ENCODE measurements at regions not wholly inside any gene's neighbourhood (a gene's known extent, or its start where the extent isn't known, plus 50 kb on each side); places are given as distances from the start of the nearest gene placed in this dataset.

GRCh38 chr18:56118422-56118821 lies 520.0 kb downstream of the TXNL1 start:
- H3K27me3 ChIP-seq (replicated peaks; ENCODE audit: insufficient read depth, low read length): no peaks in the 10 kb centered on the region
- no peak for DNase-seq
- H3F3A ChIP-seq (ENCODE audit: insufficient read depth, low read length): no peaks in the 10 kb centered on the region
- no peak overlapping the region for H3K9ac ChIP-seq (ENCODE audit: low read length)
- no peak overlapping the region for H3K4me3 ChIP-seq (ENCODE audit: low read length)
- no peak overlapping the region for H3K4me2 ChIP-seq (ENCODE audit: low read depth, low read length)
- no peak overlapping the region for H2AFZ ChIP-seq (ENCODE audit: low read length)
- no peaks in the 10 kb centered on the region for H3K9me2 ChIP-seq (replicated peaks; ENCODE audit: insufficient read depth, low read length)
- H3K4me1 ChIP-seq (ENCODE audit: low read length): no peaks in the 10 kb centered on the region
- no peak for TF ChIP-seq CTCF (IDR thresholded peaks at IDR 0.05; ENCODE audit: low read length)
- no peak for TF ChIP-seq EZH2 (optimal IDR thresholded peaks at IDR 0.05; ENCODE audit: low read depth, low read length)
- TF ChIP-seq EZH2phosphoT487 (IDR thresholded peaks at IDR 0.05; ENCODE audit: low read length): no peak
- H3K27ac ChIP-seq (ENCODE audit: low read length): no peak overlapping the region
- H3K36me3 ChIP-seq (replicated peaks; ENCODE audit: insufficient read depth, low read length): no peaks in the 10 kb centered on the region
- no peaks in the 10 kb centered on the region for H3K9me3 ChIP-seq (replicated peaks; ENCODE audit: insufficient read depth, low read length)
- H3K79me2 ChIP-seq (ENCODE audit: low read length): no peaks in the 10 kb centered on the region
- H4K20me1 ChIP-seq (ENCODE audit: insufficient read depth, low read length): no peaks in the 10 kb centered on the region

- no peak overlapping the region for H3K4me2 ChIP-seq (ENCODE audit: low read depth, low read length)
- H3K9me3 ChIP-seq (replicated peaks; ENCODE audit: insufficient read depth, low read length): no peaks in the 10 kb centered on the region
- no peaks in the 10 kb centered on the region for H3K79me2 ChIP-seq (ENCODE audit: low read length)
- H3K27me3 ChIP-seq (replicated peaks; ENCODE audit: insufficient read depth, low read length): no peaks in the 10 kb centered on the region
- no peak overlapping the region for H3K27ac ChIP-seq (ENCODE audit: low read length)
- H3K36me3 ChIP-seq (replicated peaks; ENCODE audit: insufficient read depth, low read length): no peaks in the 10 kb centered on the region
- no peaks in the 10 kb centered on the region for H4K20me1 ChIP-seq (ENCODE audit: insufficient read depth, low read length)
- no peaks in the 10 kb centered on the region for H3F3A ChIP-seq (ENCODE audit: insufficient read depth, low read length)
- no peak overlapping the region for H3K9ac ChIP-seq (ENCODE audit: low read length)
- no peaks in the 10 kb centered on the region for H3K4me1 ChIP-seq (ENCODE audit: low read length)
- no peak for DNase-seq
- no peak overlapping the region for H3K4me3 ChIP-seq (ENCODE audit: low read length)
- no peaks in the 10 kb centered on the region for H3K9me2 ChIP-seq (replicated peaks; ENCODE audit: insufficient read depth, low read length)
- TF ChIP-seq CTCF (IDR thresholded peaks at IDR 0.05; ENCODE audit: low read length) (no peak), EZH2phosphoT487 (IDR thresholded peaks at IDR 0.05; ENCODE audit: low read length) (no peak), EZH2 (optimal IDR thresholded peaks at IDR 0.05; ENCODE audit: low read depth, low read length) (no peak)
- no peak overlapping the region for H2AFZ ChIP-seq (ENCODE audit: low read length)
Measured at GRCh38 chr18:56115071-56116015, 523.0 kb downstream of the TXNL1 start.

GRCh38 chr18:56112984-56113383 lies 525.0 kb upstream of the TCF4 start:
- no peak overlapping the region for H3K4me2 ChIP-seq (ENCODE audit: low read depth, low read length)
- H3K36me3 ChIP-seq (replicated peaks; ENCODE audit: insufficient read depth, low read length): no peaks in the 10 kb centered on the region
- DNase-seq: no peak
- H3K4me1 ChIP-seq (ENCODE audit: low read length): no peaks in the 10 kb centered on the region
- no peak overlapping the region for H3K9ac ChIP-seq (ENCODE audit: low read length)
- no peaks in the 10 kb centered on the region for H3K9me3 ChIP-seq (replicated peaks; ENCODE audit: insufficient read depth, low read length)
- no peak overlapping the region for H3K4me3 ChIP-seq (ENCODE audit: low read length)
- TF ChIP-seq EZH2phosphoT487 (IDR thresholded peaks at IDR 0.05; ENCODE audit: low read length) (no peak), CTCF (IDR thresholded peaks at IDR 0.05; ENCODE audit: low read length) (no peak), EZH2 (optimal IDR thresholded peaks at IDR 0.05; ENCODE audit: low read depth, low read length) (no peak)
- no peaks in the 10 kb centered on the region for H3K9me2 ChIP-seq (replicated peaks; ENCODE audit: insufficient read depth, low read length)
- H4K20me1 ChIP-seq (ENCODE audit: insufficient read depth, low read length): no peaks in the 10 kb centered on the region
- H3F3A ChIP-seq (ENCODE audit: insufficient read depth, low read length): no peaks in the 10 kb centered on the region
- H3K79me2 ChIP-seq (ENCODE audit: low read length): no peaks in the 10 kb centered on the region
- no peak overlapping the region for H2AFZ ChIP-seq (ENCODE audit: low read length)
- no peaks in the 10 kb centered on the region for H3K27me3 ChIP-seq (replicated peaks; ENCODE audit: insufficient read depth, low read length)
- H3K27ac ChIP-seq (ENCODE audit: low read length): no peak overlapping the region

All from MM.1S (cell line).